Neural cell (in vitro differentiated cells): ENCODE measurements at regions not wholly inside any gene's neighbourhood (a gene's known extent, or its start where the extent isn't known, plus 50 kb on each side); places are given as distances from the start of the nearest gene placed in this dataset.

Experiments used
- H2AFZ ChIP-seq: fragments of 200-600, 300-800 bp; sonication (generic), shearing (Covaris generic); 2 replicates; pipeline ENCODE4 v1.6.0; 2014; ENCODE audit warnings: low read depth, mild to moderate bottlenecking, antibody characterized with exemption, low read length, moderate library complexity
- H3F3A ChIP-seq: fragments of 200-600 bp; shearing (Covaris generic); 2 replicates; pipeline ENCODE4 v1.6.1; 2016; ENCODE audit warnings: mild to moderate bottlenecking, moderate library complexity, mixed read lengths, antibody characterized with exemption, low read length; ENCODE audit not compliant: insufficient read depth, poor library complexity, severe bottlenecking
- H3K27ac ChIP-seq: fragments of 200-600, 300-800 bp; sonication (generic), shearing (Covaris generic); 2 replicates; pipeline ENCODE4 v1.5.1; 2014; ENCODE audit warnings: mild to moderate bottlenecking, low read length, moderate library complexity
- H3K27me3 ChIP-seq: fragments of 300-800, 200-600 bp; sonication (generic), shearing (Covaris generic); 2 replicates; pipeline ENCODE4 v1.6.0; 2014; ENCODE audit warnings: mild to moderate bottlenecking, low read depth, low read length, moderate library complexity; ENCODE audit not compliant: insufficient read depth
- H3K36me3 ChIP-seq: fragments of 300-800, 200-600 bp; sonication (generic), shearing (Covaris generic); 2 replicates; pipeline ENCODE4 v1.5.1; 2014; ENCODE audit warnings: mild to moderate bottlenecking, antibody characterized with exemption, low read length, moderate library complexity; ENCODE audit not compliant: insufficient read depth
- H3K4me2 ChIP-seq: fragments of 300-800, 200-600 bp; sonication (generic), shearing (Covaris generic); 2 replicates; pipeline ENCODE4 v1.6.0; 2014; ENCODE audit warnings: mild to moderate bottlenecking, low read length
- H3K4me3 ChIP-seq: fragments of 300-800, 200-600 bp; sonication (generic), shearing (Covaris generic); 2 replicates; pipeline ENCODE4 v1.5.1; 2014; ENCODE audit warnings: mild to moderate bottlenecking, low read length, moderate library complexity
- H3K79me2 ChIP-seq: fragments of 200-600 bp; shearing (Covaris generic); replicated peaks from 2 replicates; pipeline ENCODE4 v1.6.0; 2014; ENCODE audit warnings: mild to moderate bottlenecking, low read length, moderate library complexity; ENCODE audit not compliant: insufficient read depth
- H3K9ac ChIP-seq: fragments of 300-800, 200-600 bp; sonication (generic), shearing (Covaris generic); 2 replicates; pipeline ENCODE4 v1.6.1; 2016; ENCODE audit warnings: mild to moderate bottlenecking, low read length, mixed read lengths
- H3K9me2 ChIP-seq: fragments of 200-600 bp; shearing (Covaris generic); 2 replicates; pipeline ENCODE4 v1.6.1; 2016; ENCODE audit warnings: mild to moderate bottlenecking, low read length, mixed read lengths; ENCODE audit not compliant: insufficient read depth
- H3K9me3 ChIP-seq: fragments of 200-600, 300-800 bp; sonication (generic), shearing (Covaris generic); 2 replicates; pipeline ENCODE4 v1.6.1; 2016; ENCODE audit warnings: mild to moderate bottlenecking, mixed run types, low read length, moderate library complexity, mixed read lengths
- H4K20me1 ChIP-seq: fragments of 200-600 bp; shearing (Covaris generic); 2 replicates; pipeline ENCODE4 v1.6.1; 2016; ENCODE audit warnings: mild to moderate bottlenecking, mixed run types; ENCODE audit not compliant: insufficient read depth
- CTCF ChIP-seq: fragments of 450-650 bp; IDR thresholded peaks from 2 replicates; pipeline ENCODE4 v1.5.1; 2014; ENCODE audit warnings: antibody characterized with exemption, mild to moderate bottlenecking, moderate library complexity; ENCODE audit not compliant: poor library complexity, severe bottlenecking
- EP300 ChIP-seq: fragments of 450-650 bp; conservative IDR thresholded peaks from 2 replicates; pipeline ENCODE4 v1.6.1; 2014; ENCODE audit warnings: antibody characterized with exemption, mild to moderate bottlenecking, moderate library complexity; ENCODE audit not compliant: poor library complexity, severe bottlenecking
- EZH2 ChIP-seq: fragments of 200-600, 300-800 bp; shearing (Covaris generic), sonication (generic); IDR thresholded peaks from 2 replicates; pipeline ENCODE4 v1.6.1; 2014; ENCODE audit warnings: antibody characterized with exemption, low read length, borderline replicate concordance, mild to moderate bottlenecking; ENCODE audit not compliant: insufficient read depth, poor library complexity, severe bottlenecking
- MXI1 ChIP-seq: fragments of 450-650 bp; conservative IDR thresholded peaks from 2 replicates; pipeline ENCODE4 v1.6.1; 2014; ENCODE audit warnings: antibody characterized with exemption, mild to moderate bottlenecking; ENCODE audit not compliant: poor library complexity, severe bottlenecking
- POLR2AphosphoS5 ChIP-seq: IDR thresholded peaks from 2 replicates; pipeline ENCODE4 v1.6.1; 2012
- RAD21 ChIP-seq: fragments of 450-650 bp; conservative IDR thresholded peaks from 2 replicates; pipeline ENCODE4 v1.6.1; 2014; ENCODE audit warnings: antibody characterized with exemption, mild to moderate bottlenecking, moderate library complexity
- REST ChIP-seq: IDR thresholded peaks from 2 replicates; pipeline ENCODE4 v1.6.1; 2012; ENCODE audit warnings: borderline replicate concordance
- SMC3 ChIP-seq: fragments of 450-650 bp; conservative IDR thresholded peaks from 2 replicates; pipeline ENCODE4 v1.6.1; 2014; ENCODE audit warnings: antibody characterized with exemption, mild to moderate bottlenecking, moderate library complexity; ENCODE audit not compliant: poor library complexity
- TAF1 ChIP-seq: IDR thresholded peaks from 2 replicates; pipeline ENCODE4 v1.6.1; 2012; ENCODE audit warnings: low read depth

GRCh38 chr2:237159006-237159911, 73.6 kb downstream of the COPS8 start:
- no peaks in the 10 kb centered on the region for H3K9me3 ChIP-seq
- H3K9ac ChIP-seq: no peak overlapping the region
- H3K4me3 ChIP-seq: no peak overlapping the region
- H3K9me2 ChIP-seq: no peaks in the 10 kb centered on the region
- TF ChIP-seq TAF1 (no peak), EZH2 (no peak), EP300 (no peak), REST (no peak), CTCF (no peak), SMC3 (no peak), POLR2AphosphoS5 (no peak), RAD21 (no peak)
- no peak overlapping the region for H3K27ac ChIP-seq
- no peaks in the 10 kb centered on the region for H3F3A ChIP-seq
- no peaks in the 10 kb centered on the region for H3K27me3 ChIP-seq
- H3K79me2 ChIP-seq: no peaks in the 10 kb centered on the region
- no peaks in the 10 kb centered on the region for H4K20me1 ChIP-seq
- H3K4me2 ChIP-seq: no peak overlapping the region
- H3K36me3 ChIP-seq: no peaks in the 10 kb centered on the region
- no peak overlapping the region for H2AFZ ChIP-seq

GRCh38 chr2:237160271-237160919, 74.7 kb downstream of the COPS8 start:
- H3K4me3 ChIP-seq: no peak overlapping the region
- no peaks in the 10 kb centered on the region for H3K27me3 ChIP-seq
- no peak overlapping the region for H2AFZ ChIP-seq
- no peaks in the 10 kb centered on the region for H3K9me2 ChIP-seq
- no peak overlapping the region for H3K27ac ChIP-seq
- H3K4me2 ChIP-seq: no peak overlapping the region
- no peaks in the 10 kb centered on the region for H3K9me3 ChIP-seq
- H3F3A ChIP-seq: no peaks in the 10 kb centered on the region
- H4K20me1 ChIP-seq: no peaks in the 10 kb centered on the region
- no peak overlapping the region for H3K9ac ChIP-seq
- no peak for TF ChIP-seq TAF1
- no peak for TF ChIP-seq REST
- no peak for TF ChIP-seq EZH2
- no peak for TF ChIP-seq MXI1
- no peak for TF ChIP-seq POLR2AphosphoS5
- no peak for TF ChIP-seq CTCF
- no peak for TF ChIP-seq SMC3
- TF ChIP-seq RAD21: no peak
- H3K79me2 ChIP-seq: no peaks in the 10 kb centered on the region
- no peaks in the 10 kb centered on the region for H3K36me3 ChIP-seq
